PFSK-1 (cell line): ENCODE measurements at regions not wholly inside any gene's neighbourhood (a gene's known extent, or its start where the extent isn't known, plus 50 kb on each side); places are given as distances from the start of the nearest gene placed in this dataset.

ENCODE experiments used
- FOXP2 ChIP-seq: optimal IDR thresholded peaks from 2 replicates; pipeline ENCODE3; 2011; ENCODE audit warnings: borderline replicate concordance, control low read depth, inconsistent platforms; ENCODE audit not compliant: insufficient read depth; ENCODE audit errors: extremely low read length, extremely low read depth
- POLR2AphosphoS5 ChIP-seq: IDR thresholded peaks from 2 replicates; pipeline ENCODE4 v1.6.1; 2012; ENCODE audit warnings: low read depth, mild to moderate bottlenecking, control low read depth, low read length, moderate library complexity
- SIN3A ChIP-seq: IDR thresholded peaks from 2 replicates; pipeline ENCODE4 v1.6.1; 2012; ENCODE audit warnings: mild to moderate bottlenecking, low read length, moderate library complexity, borderline replicate concordance; ENCODE audit not compliant: insufficient read depth
- TAF1 ChIP-seq: IDR thresholded peaks from 2 replicates; pipeline ENCODE4 v1.6.1; 2012; ENCODE audit warnings: low read length, control low read depth, borderline replicate concordance; ENCODE audit not compliant: insufficient read depth
- TF ChIP-seq, protein P1 (sequence below), 2 experiments: IDR thresholded peaks; 2 replicates each; pipeline versions ENCODE4 v1.6.1 to v1.8.0; 2011 to 2012; ENCODE audit warnings: low read depth in 2 of 2, low read length in 2 of 2, control low read depth in 1 of 2, inconsistent platforms in 1 of 2, mild to moderate bottlenecking in 1 of 2, moderate library complexity in 1 of 2; ENCODE audit not compliant: insufficient read depth in 1 of 2

- TF ChIP-seq POLR2AphosphoS5 (no peak), FOXP2 (no peak), TAF1 (no peak), SIN3A (no peak)
- TF ChIP-seq, protein P1, sequence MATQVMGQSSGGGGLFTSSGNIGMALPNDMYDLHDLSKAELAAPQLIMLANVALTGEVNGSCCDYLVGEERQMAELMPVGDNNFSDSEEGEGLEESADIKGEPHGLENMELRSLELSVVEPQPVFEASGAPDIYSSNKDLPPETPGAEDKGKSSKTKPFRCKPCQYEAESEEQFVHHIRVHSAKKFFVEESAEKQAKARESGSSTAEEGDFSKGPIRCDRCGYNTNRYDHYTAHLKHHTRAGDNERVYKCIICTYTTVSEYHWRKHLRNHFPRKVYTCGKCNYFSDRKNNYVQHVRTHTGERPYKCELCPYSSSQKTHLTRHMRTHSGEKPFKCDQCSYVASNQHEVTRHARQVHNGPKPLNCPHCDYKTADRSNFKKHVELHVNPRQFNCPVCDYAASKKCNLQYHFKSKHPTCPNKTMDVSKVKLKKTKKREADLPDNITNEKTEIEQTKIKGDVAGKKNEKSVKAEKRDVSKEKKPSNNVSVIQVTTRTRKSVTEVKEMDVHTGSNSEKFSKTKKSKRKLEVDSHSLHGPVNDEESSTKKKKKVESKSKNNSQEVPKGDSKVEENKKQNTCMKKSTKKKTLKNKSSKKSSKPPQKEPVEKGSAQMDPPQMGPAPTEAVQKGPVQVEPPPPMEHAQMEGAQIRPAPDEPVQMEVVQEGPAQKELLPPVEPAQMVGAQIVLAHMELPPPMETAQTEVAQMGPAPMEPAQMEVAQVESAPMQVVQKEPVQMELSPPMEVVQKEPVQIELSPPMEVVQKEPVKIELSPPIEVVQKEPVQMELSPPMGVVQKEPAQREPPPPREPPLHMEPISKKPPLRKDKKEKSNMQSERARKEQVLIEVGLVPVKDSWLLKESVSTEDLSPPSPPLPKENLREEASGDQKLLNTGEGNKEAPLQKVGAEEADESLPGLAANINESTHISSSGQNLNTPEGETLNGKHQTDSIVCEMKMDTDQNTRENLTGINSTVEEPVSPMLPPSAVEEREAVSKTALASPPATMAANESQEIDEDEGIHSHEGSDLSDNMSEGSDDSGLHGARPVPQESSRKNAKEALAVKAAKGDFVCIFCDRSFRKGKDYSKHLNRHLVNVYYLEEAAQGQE (IDR thresholded peaks at IDR 0.05; ENCODE audit: insufficient read depth in 1 of 2, low read depth in 2 of 2, low read length in 2 of 2) = no peak
Observed at GRCh38 chr13:103203735-103204330, 137.6 kb upstream of the SLC10A2 start.

- TF ChIP-seq SIN3A (no peak), POLR2AphosphoS5 (no peak), FOXP2 (no peak), TAF1 (no peak)
- TF ChIP-seq, protein P1 (IDR thresholded peaks at IDR 0.05; ENCODE audit: insufficient read depth in 1 of 2, low read depth in 2 of 2, low read length in 2 of 2) = no peak
Observed at GRCh38 chr13:103200118-103200885, 134.1 kb upstream of the SLC10A2 start.

DNA sequence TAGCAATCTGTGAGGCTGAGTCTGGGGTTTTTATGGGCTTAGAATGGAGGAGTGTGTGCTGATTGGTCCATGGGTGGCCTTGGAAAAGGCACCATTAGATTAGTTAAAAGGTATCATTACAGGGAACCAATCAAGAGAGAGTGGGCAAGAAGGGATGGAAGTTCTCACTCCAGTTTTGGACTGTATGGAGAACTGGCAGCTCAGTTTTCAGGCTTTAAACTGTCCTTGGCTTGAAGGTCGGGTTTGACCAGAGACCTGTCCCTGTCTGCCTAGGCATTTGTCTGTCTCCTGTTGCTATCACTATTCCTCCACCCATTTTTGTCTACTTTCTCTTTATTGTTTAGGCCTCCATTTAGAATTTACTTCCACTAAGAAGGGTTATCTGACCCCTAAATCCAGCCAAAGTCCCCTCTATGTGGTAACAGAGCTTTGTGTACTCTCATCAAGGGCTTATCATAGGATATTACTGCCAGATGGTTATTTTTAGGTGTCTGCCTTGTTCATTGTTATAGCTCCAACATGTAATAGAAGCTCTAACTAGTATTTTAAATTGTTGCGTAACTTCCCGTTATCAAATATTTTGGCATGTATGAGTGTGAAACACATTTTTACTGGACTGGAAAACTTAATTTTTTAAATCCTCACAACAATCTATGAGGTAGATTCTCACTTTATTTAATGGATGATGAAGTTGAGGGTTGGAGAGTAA is 133.3 kb upstream of the SLC10A2 start:
- TF ChIP-seq, protein P1 (IDR thresholded peaks at IDR 0.05; ENCODE audit: insufficient read depth in 1 of 2, low read depth in 2 of 2, low read length in 2 of 2) = no peak
- TF ChIP-seq TAF1 (no peak), FOXP2 (no peak), SIN3A (no peak), POLR2AphosphoS5 (no peak)

- TF ChIP-seq SIN3A (no peak), TAF1 (no peak), POLR2AphosphoS5 (no peak), FOXP2 (no peak)
- TF ChIP-seq, protein P1 (IDR thresholded peaks at IDR 0.05; ENCODE audit: insufficient read depth in 1 of 2, low read depth in 2 of 2, low read length in 2 of 2) = no peak
Observed at GRCh38 chr13:103196356-103196755, 130.1 kb upstream of the SLC10A2 start.
